IMR-90 (cell line): ENCODE measurements at regions not wholly inside any gene's neighbourhood (a gene's known extent, or its start where the extent isn't known, plus 50 kb on each side); places are given as distances from the start of the nearest gene placed in this dataset.

Experiments used
- ATAC-seq: fragments of 200-7000 bp; cut with Tn5 transposase; 2 replicates; pipeline ENCODE4 v1.9.1; 2020; ENCODE audit warnings: low read depth, mild to moderate bottlenecking, moderate library complexity
- BruUV-seq: library from RNA; stranded (reverse); fragments of 400-500 nt; replicated peaks from 2 replicates; lab custom pipeline; 2021; lab: Mats Ljungman, UMichigan
- CTCF ChIA-PET: fragments of 300-600 bp; formaldehyde crosslinking; extraction: SDS; loops from one replicate; lab custom pipeline; 2021; ENCODE audit warnings: antibody characterized with exemption; lab: Yijun Ruan, JAX
- POLR2A ChIA-PET: fragments of 300-600 bp; sonication (Branson Sonifier 250); formaldehyde crosslinking; loops from one replicate; lab custom pipeline; 2022; ENCODE audit warnings: antibody characterized with exemption; ENCODE audit not compliant: unreplicated experiment; lab: Charles Lee
- DNase-seq: peaks from one replicate; pipeline ENCODE4 v3.0.0; 2013
- H2AFZ ChIP-seq: replicated peaks from 2 replicates; pipeline ENCODE3; 2013; ENCODE audit warnings: low read length, mild to moderate bottlenecking; ENCODE audit not compliant: poor library complexity
- H2AK5ac ChIP-seq: 2 replicates; pipeline ENCODE4 v1.6.1; 2013; ENCODE audit warnings: low read depth, low read length, inconsistent platforms
- H2AK9ac ChIP-seq: replicated peaks from 2 replicates; pipeline ENCODE3; 2013; ENCODE audit warnings: mild to moderate bottlenecking, low read depth, low read length, moderate library complexity; ENCODE audit not compliant: poor library complexity
- H2BK120ac ChIP-seq: 2 replicates; pipeline ENCODE4 v1.6.1; 2013; ENCODE audit warnings: low read depth, low read length, inconsistent platforms
- H2BK15ac ChIP-seq: 3 replicates; pipeline ENCODE4 v1.6.1; 2013; ENCODE audit warnings: low read depth, low read length, inconsistent platforms
- H2BK20ac ChIP-seq: 2 replicates; pipeline ENCODE4 v1.6.1; 2013; ENCODE audit warnings: low read depth, mild to moderate bottlenecking, inconsistent platforms, low read length, moderate library complexity
- H2BK5ac ChIP-seq: 2 replicates; pipeline ENCODE4 v1.6.1; 2013; ENCODE audit warnings: mild to moderate bottlenecking, low read depth, low read length, inconsistent platforms; ENCODE audit not compliant: poor library complexity, severe bottlenecking
- H3K14ac ChIP-seq: replicated peaks from 2 replicates; pipeline ENCODE4 v1.6.1; 2013; ENCODE audit warnings: low read depth, low read length, inconsistent platforms
- H3K18ac ChIP-seq: 2 replicates; pipeline ENCODE4 v1.6.1; 2013; ENCODE audit warnings: low read depth, low read length, control low read depth
- H3K23ac ChIP-seq: 2 replicates; pipeline ENCODE4 v1.6.1; 2013; ENCODE audit warnings: low read depth, low read length, inconsistent platforms
- H3K27ac ChIP-seq: 2 replicates; pipeline ENCODE4 v1.5.1; 2013; ENCODE audit warnings: mild to moderate bottlenecking, control low read depth, low read length; ENCODE audit not compliant: insufficient read depth
- H3K27me3 ChIP-seq: 2 replicates; pipeline ENCODE4 v1.6.1; 2013; ENCODE audit warnings: low read length; ENCODE audit not compliant: control insufficient read depth, insufficient read depth
- H3K36me3 ChIP-seq: 2 replicates; pipeline ENCODE4 v1.6.1; 2013; ENCODE audit warnings: low read length, mixed read lengths; ENCODE audit not compliant: control insufficient read depth, insufficient read depth
- H3K4ac ChIP-seq: 2 replicates; pipeline ENCODE4 v1.6.1; 2013; ENCODE audit warnings: low read depth, low read length, inconsistent platforms
- H3K4me1 ChIP-seq: 2 replicates; pipeline ENCODE4 v1.6.1; 2013; ENCODE audit warnings: low read length, mixed read lengths; ENCODE audit not compliant: control insufficient read depth, insufficient read depth
- H3K4me2 ChIP-seq: 2 replicates; pipeline ENCODE4 v1.6.1; 2013; ENCODE audit warnings: low read depth, mild to moderate bottlenecking, control low read depth, low read length, moderate library complexity
- H3K4me3 ChIP-seq: 2 replicates; pipeline ENCODE4 v1.5.1; 2013; ENCODE audit warnings: low read depth, mild to moderate bottlenecking, control low read depth, low read length, moderate library complexity; ENCODE audit not compliant: insufficient read depth
- H3K56ac ChIP-seq: 2 replicates; pipeline ENCODE4 v1.6.1; 2013; ENCODE audit warnings: low read length, inconsistent platforms; ENCODE audit not compliant: insufficient read depth; ENCODE audit errors: extremely low read depth
- H3K79me1 ChIP-seq, 2 experiments: 2 replicates each; pipeline ENCODE4 v1.6.1; 2013; ENCODE audit warnings: low read length in 2 of 2, inconsistent platforms in 1 of 2, low read depth in 1 of 2
- H3K9ac ChIP-seq: 2 replicates; pipeline ENCODE4 v1.6.1; 2013; ENCODE audit warnings: low read depth, low read length, control low read depth
- H3K9me1 ChIP-seq: 2 replicates; pipeline ENCODE4 v1.6.1; 2013; ENCODE audit warnings: low read length, inconsistent platforms; ENCODE audit not compliant: insufficient read depth
- H3K9me3 ChIP-seq: 2 replicates; pipeline ENCODE4 v1.6.1; 2013; ENCODE audit warnings: low read length; ENCODE audit not compliant: control insufficient read depth, insufficient read depth
- H4K20me1 ChIP-seq: 2 replicates; pipeline ENCODE4 v1.6.1; 2013; ENCODE audit warnings: low read length, inconsistent platforms; ENCODE audit not compliant: insufficient read depth
- H4K5ac ChIP-seq: 2 replicates; pipeline ENCODE4 v1.6.1; 2013; ENCODE audit warnings: mild to moderate bottlenecking, low read depth, low read length, control low read depth
- H4K8ac ChIP-seq, 2 experiments: 2 replicates each; pipeline ENCODE4 v1.6.1; 2013; ENCODE audit warnings: low read depth in 2 of 2, low read length in 2 of 2, control low read depth in 1 of 2, inconsistent platforms in 1 of 2
- H4K91ac ChIP-seq: 2 replicates; pipeline ENCODE4 v1.6.1; 2013; ENCODE audit warnings: low read depth, low read length, inconsistent platforms; ENCODE audit not compliant: insufficient read depth
- BHLHE40 ChIP-seq: fragments of 150-350 bp; IDR thresholded peaks from 2 replicates; pipeline ENCODE4 v1.6.1; 2016; ENCODE audit warnings: mild to moderate bottlenecking, low read depth, low read length
- CEBPB ChIP-seq: IDR thresholded peaks from 2 replicates; pipeline ENCODE4 v1.6.1; 2012; ENCODE audit warnings: low read depth, low read length, improper control_type of control experiment
- CHD1 ChIP-seq: IDR thresholded peaks from 2 replicates; pipeline ENCODE4 v1.6.1; 2012; ENCODE audit warnings: low read depth, low read length, improper control_type of control experiment
- FOS ChIP-seq: fragments of 150-350 bp; IDR thresholded peaks from 2 replicates; pipeline ENCODE4 v1.6.1; 2016; ENCODE audit warnings: low read depth, low read length
- MAFK ChIP-seq: IDR thresholded peaks from 2 replicates; pipeline ENCODE4 v1.6.1; 2012; ENCODE audit warnings: low read depth, low read length, improper control_type of control experiment
- MAZ ChIP-seq: IDR thresholded peaks from 2 replicates; pipeline ENCODE4 v1.6.1; 2012; ENCODE audit warnings: low read depth, mild to moderate bottlenecking, low read length, improper control_type of control experiment, moderate library complexity, borderline replicate concordance
- MXI1 ChIP-seq: IDR thresholded peaks from 2 replicates; pipeline ENCODE4 v1.6.1; 2012; ENCODE audit warnings: low read depth, mild to moderate bottlenecking, low read length, moderate library complexity, borderline replicate concordance
- NFE2L2 ChIP-seq: fragments of 150-350 bp; IDR thresholded peaks from 2 replicates; pipeline ENCODE4 v1.6.1; 2016; ENCODE audit warnings: low read depth, mild to moderate bottlenecking, low read length
- POLR2A ChIP-seq: IDR thresholded peaks from 2 replicates; pipeline ENCODE4 v1.6.1; 2012; ENCODE audit warnings: mild to moderate bottlenecking, low read depth, low read length
- RAD21 ChIP-seq: IDR thresholded peaks from 2 replicates; pipeline ENCODE4 v1.6.1; 2012; ENCODE audit warnings: low read length, improper control_type of control experiment
- RCOR1 ChIP-seq: IDR thresholded peaks from 2 replicates; pipeline ENCODE4 v1.6.1; 2012; ENCODE audit warnings: mild to moderate bottlenecking, low read length, improper control_type of control experiment; ENCODE audit not compliant: insufficient replicate concordance
- RFX5 ChIP-seq: IDR thresholded peaks from 2 replicates; pipeline ENCODE4 v1.8.0; 2012; ENCODE audit warnings: low read depth, mild to moderate bottlenecking, low read length, moderate library complexity
- SMC3 ChIP-seq: fragments of 150-350 bp; IDR thresholded peaks from 2 replicates; pipeline ENCODE4 v1.6.1; 2016; ENCODE audit warnings: low read depth, mild to moderate bottlenecking, antibody characterized with exemption, low read length, moderate library complexity
- WGBS, 2 experiments: methylation state at CpG; one replicate each; pipeline versions ENCODE4 v1.1.5 to v1.1.7; 2013; ENCODE audit warnings: missing lambda C conversion rate in 2 of 2; ENCODE audit not compliant: insufficient read length in 1 of 2; ENCODE audit errors: extremely low coverage in 2 of 2; 5-methylcytosine and 5-hydroxymethylcytosine counted together
- dilution Hi-C: fragments of 300-500 bp; cut with HindIII; formaldehyde crosslinking; loops from one replicate; pipeline ENCODE4 v1.14.3; 2018; ENCODE audit warnings: low sequenced_read_pairs; ENCODE audit not compliant: unreplicated experiment
- in situ Hi-C: fragments of 300-500 bp; cut with MboI; formaldehyde crosslinking; loops from 3 replicates; pipeline ENCODE4 v1.14.3; 2019; ENCODE audit warnings: low sequenced_read_pairs, inconsistent platforms, mixed read lengths
- intact Hi-C: fragments of 100-400 bp; cut with micrococcal nuclease; formaldehyde crosslinking; loops from 2 replicates; pipeline ENCODE4 v1.10.0; 2022
- TF ChIP-seq, protein P1 (sequence below): fragments of 150-350 bp; IDR thresholded peaks from 2 replicates; pipeline ENCODE4 v1.6.1; 2016; ENCODE audit warnings: low read depth, mild to moderate bottlenecking, low read length, moderate library complexity, borderline replicate concordance
- TF ChIP-seq, protein P2 (sequence below): fragments of 150-350 bp; IDR thresholded peaks from 2 replicates; pipeline ENCODE4 v1.6.1; 2017; ENCODE audit warnings: mild to moderate bottlenecking, antibody characterized with exemption, low read length, low read depth
- TF ChIP-seq, protein P3 (sequence below): conservative IDR thresholded peaks from 2 replicates; pipeline ENCODE4 v1.5.1; 2012; ENCODE audit warnings: mild to moderate bottlenecking, low read depth, low read length, improper control_type of control experiment

DNA sequence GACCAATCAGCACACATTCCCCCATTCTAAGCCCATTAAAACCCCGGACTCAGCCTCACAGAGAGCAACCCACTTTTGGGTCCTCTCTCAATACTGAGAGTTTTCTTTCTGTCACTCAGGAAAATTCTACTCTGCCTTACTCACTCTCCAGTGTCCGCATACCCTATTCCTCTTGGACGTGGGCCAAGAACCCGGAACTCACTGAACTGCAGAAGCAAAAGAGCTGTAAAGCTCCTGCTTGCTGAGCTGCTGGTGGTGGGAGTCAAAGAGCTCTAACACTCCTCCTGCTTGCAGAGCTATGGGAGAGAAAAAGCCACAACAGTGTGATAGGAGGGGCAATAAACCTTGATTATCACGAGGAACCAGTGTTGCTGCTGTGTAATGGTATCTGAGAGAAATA is 386.9 kb downstream of the POM121L12 start:
- H3K4me2 ChIP-seq: no peak overlapping the region
- no peak for TF ChIP-seq CHD1
- TF ChIP-seq BHLHE40: no peak
- no peak for TF ChIP-seq MAFK
- no peak for TF ChIP-seq CEBPB
- TF ChIP-seq, protein P1, sequence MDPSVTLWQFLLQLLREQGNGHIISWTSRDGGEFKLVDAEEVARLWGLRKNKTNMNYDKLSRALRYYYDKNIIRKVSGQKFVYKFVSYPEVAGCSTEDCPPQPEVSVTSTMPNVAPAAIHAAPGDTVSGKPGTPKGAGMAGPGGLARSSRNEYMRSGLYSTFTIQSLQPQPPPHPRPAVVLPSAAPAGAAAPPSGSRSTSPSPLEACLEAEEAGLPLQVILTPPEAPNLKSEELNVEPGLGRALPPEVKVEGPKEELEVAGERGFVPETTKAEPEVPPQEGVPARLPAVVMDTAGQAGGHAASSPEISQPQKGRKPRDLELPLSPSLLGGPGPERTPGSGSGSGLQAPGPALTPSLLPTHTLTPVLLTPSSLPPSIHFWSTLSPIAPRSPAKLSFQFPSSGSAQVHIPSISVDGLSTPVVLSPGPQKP: no peak
- TF ChIP-seq, protein P2, sequence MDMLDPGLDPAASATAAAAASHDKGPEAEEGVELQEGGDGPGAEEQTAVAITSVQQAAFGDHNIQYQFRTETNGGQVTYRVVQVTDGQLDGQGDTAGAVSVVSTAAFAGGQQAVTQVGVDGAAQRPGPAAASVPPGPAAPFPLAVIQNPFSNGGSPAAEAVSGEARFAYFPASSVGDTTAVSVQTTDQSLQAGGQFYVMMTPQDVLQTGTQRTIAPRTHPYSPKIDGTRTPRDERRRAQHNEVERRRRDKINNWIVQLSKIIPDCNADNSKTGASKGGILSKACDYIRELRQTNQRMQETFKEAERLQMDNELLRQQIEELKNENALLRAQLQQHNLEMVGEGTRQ: no peak
- TF ChIP-seq, protein P3, sequence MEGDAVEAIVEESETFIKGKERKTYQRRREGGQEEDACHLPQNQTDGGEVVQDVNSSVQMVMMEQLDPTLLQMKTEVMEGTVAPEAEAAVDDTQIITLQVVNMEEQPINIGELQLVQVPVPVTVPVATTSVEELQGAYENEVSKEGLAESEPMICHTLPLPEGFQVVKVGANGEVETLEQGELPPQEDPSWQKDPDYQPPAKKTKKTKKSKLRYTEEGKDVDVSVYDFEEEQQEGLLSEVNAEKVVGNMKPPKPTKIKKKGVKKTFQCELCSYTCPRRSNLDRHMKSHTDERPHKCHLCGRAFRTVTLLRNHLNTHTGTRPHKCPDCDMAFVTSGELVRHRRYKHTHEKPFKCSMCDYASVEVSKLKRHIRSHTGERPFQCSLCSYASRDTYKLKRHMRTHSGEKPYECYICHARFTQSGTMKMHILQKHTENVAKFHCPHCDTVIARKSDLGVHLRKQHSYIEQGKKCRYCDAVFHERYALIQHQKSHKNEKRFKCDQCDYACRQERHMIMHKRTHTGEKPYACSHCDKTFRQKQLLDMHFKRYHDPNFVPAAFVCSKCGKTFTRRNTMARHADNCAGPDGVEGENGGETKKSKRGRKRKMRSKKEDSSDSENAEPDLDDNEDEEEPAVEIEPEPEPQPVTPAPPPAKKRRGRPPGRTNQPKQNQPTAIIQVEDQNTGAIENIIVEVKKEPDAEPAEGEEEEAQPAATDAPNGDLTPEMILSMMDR: no peak
- TF ChIP-seq RAD21: no peak
- TF ChIP-seq NFE2L2: no peak
- no peak for TF ChIP-seq RFX5
- TF ChIP-seq MXI1: no peak
- no peak for TF ChIP-seq SMC3
- no peak for TF ChIP-seq MAZ
- TF ChIP-seq RCOR1: no peak
- TF ChIP-seq FOS: no peak
- TF ChIP-seq POLR2A: no peak
- 53% methylated on average over 4 of the region's 5 CpGs; no CpG with 5 or more reads in 1 of the 2 experiments for WGBS, 2 experiments

More for the DNA sequence above, 386.9 kb downstream of the POM121L12 start:
- ChIA-PET CTCF (no interaction called here), POLR2A (no interaction called here)
- Histone ChIP-seq H3K4me1 (no peaks in the 10 kb centered on the region), H4K20me1 (no peaks in the 10 kb centered on the region), H2AFZ (no peak overlapping the region), H4K8ac (no peak overlapping the region), H3K23ac (no peak overlapping the region), H3K9me3 (peaks cover 10% of the 10 kb centered on the region), H4K91ac (no peak overlapping the region), H2AK5ac (no peak overlapping the region), H2BK20ac (no peak overlapping the region), H3K27me3 (no peaks in the 10 kb centered on the region), H4K5ac (no peak overlapping the region), H2BK120ac (no peak overlapping the region), H2BK5ac (no peak overlapping the region), H3K9ac (no peak overlapping the region), H3K18ac (no peak overlapping the region), H2AK9ac (no peak overlapping the region), H2BK15ac (no peak overlapping the region), H3K27ac (no peak overlapping the region), H3K79me1 (no peaks in the 10 kb centered on the region), H3K36me3 (no peaks in the 10 kb centered on the region), H3K9me1 (no peaks in the 10 kb centered on the region), H3K14ac (no peak overlapping the region), H3K4ac (no peak overlapping the region), H3K4me3 (no peak overlapping the region), H3K56ac (no peak overlapping the region)
- no TSS peak for BruUV-seq
- DNase-seq (no peak), ATAC-seq (no peak)
- dilution Hi-C loops: no loop called here
- in situ Hi-C loops: no loop called here
- intact Hi-C loops: no loop called here
